Activated gamma-delta T cell treated with Interleukin-2 at 50 U/mL for 16 hours (primary cell): ENCODE measurements at regions not wholly inside any gene's neighbourhood (a gene's known extent, or its start where the extent isn't known, plus 50 kb on each side); places are given as distances from the start of the nearest gene placed in this dataset.
"Not testable (repeated sequence)": the region's sequence is repeated elsewhere in the genome, so short reads cannot be mapped to it uniquely, and the experiment has no call there.

Source experiments
- DNase-seq: peaks from one replicate; pipeline ENCODE4 v3.0.0-alpha.2; 2020

- DNase-seq, result no peak
These were observed 121.3 kb upstream of the JADE1 start for GRCh38 chr4:128688033-128688721.

- DNase-seq, result no peak
These were observed 122.7 kb upstream of the JADE1 start for GRCh38 chr4:128686810-128687209.

GRCh38 chr4:128686032-128686465 lies 123.5 kb upstream of the JADE1 start:
- no peak for DNase-seq

- DNase-seq, result no peak
These were observed 125.5 kb upstream of the JADE1 start for GRCh38 chr4:128684016-128684415.

GRCh38 chr4:128682942-128683666 lies 126.4 kb upstream of the JADE1 start:
- no peak for DNase-seq

GRCh38 chr4:128676095-128676494 lies 133.4 kb upstream of the JADE1 start:
- no peak for DNase-seq

GRCh38 chr4:128675083-128675482 lies 134.4 kb upstream of the JADE1 start:
- no peak for DNase-seq

- DNase-seq, result not testable (repeated sequence)
These were observed 136.3 kb upstream of the JADE1 start for GRCh38 chr4:128673159-128673558.

GRCh38 chr4:128672596-128672995 lies 136.9 kb upstream of the JADE1 start:
- DNase-seq, result not testable (repeated sequence)

GRCh38 chr4:128670513-128670912 lies 139.0 kb upstream of the JADE1 start:
- DNase-seq, result no peak

GRCh38 chr4:128668566-128668965 lies 140.9 kb upstream of the JADE1 start:
- no peak for DNase-seq

GRCh38 chr4:128665514-128665913 lies 144.0 kb upstream of the JADE1 start:
- no peak for DNase-seq

- DNase-seq, result no peak
These were observed 146.2 kb upstream of the JADE1 start for GRCh38 chr4:128663325-128663724.

GRCh38 chr4:128661479-128661878 lies 148.0 kb upstream of the JADE1 start:
- DNase-seq, result no peak

GRCh38 chr4:128660361-128661215 lies 148.9 kb upstream of the JADE1 start:
- no peak for DNase-seq

GRCh38 chr4:128658214-128658631 lies 151.3 kb upstream of the JADE1 start:
- no peak for DNase-seq

GRCh38 chr4:128657638-128658037 lies 151.9 kb upstream of the JADE1 start:
- no peak for DNase-seq

- no peak for DNase-seq
These were observed 155.0 kb upstream of the JADE1 start for GRCh38 chr4:128654465-128654864.

GRCh38 chr4:128653527-128654444 lies 155.7 kb upstream of the JADE1 start:
- DNase-seq, result no peak

GRCh38 chr4:128649575-128650205 lies 159.8 kb upstream of the JADE1 start:
- DNase-seq, result no peak

- DNase-seq, result no peak
These were observed 160.3 kb upstream of the JADE1 start for GRCh38 chr4:128649161-128649560.

GRCh38 chr4:128648021-128648420 lies 161.5 kb upstream of the JADE1 start:
- no peak for DNase-seq
